GM18517 (cell line): ENCODE measurements at regions not wholly inside any gene's neighbourhood (a gene's known extent, or its start where the extent isn't known, plus 50 kb on each side); places are given as distances from the start of the nearest gene placed in this dataset.

Experiments used
- ATAC-seq: cut with Tn5 transposase; IDR thresholded peaks from one replicate; pipeline ENCODE4 v1.9.1; 2021; ENCODE audit warnings: mild to moderate bottlenecking, moderate library complexity; ENCODE audit not compliant: unreplicated experiment

DNA sequence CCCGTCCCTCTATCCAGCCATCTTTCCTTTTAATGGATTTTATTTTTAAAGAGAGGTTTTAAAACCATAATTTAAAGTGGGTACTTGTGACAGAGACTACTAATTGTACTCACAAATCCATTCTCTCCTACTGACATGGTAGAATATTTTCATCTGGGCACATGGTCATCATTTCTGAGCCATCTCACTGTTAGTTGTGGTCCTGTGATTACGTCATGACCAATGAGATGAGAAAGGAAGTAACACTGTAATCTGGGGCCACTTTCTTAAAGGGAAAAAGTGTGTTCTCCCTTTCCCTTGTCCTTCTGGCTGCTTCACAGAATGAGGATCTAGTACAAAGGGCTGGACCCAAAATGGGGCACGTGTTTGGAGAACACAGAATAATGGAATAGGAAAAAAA lies 538.7 kb downstream of the CMPK2 start:
- no peak for ATAC-seq

- no peak for ATAC-seq
Measured at GRCh38 chr2:6336752-6337471, 528.8 kb downstream of the CMPK2 start.

GRCh38 chr2:6337472-6337820 lies 528.3 kb downstream of the CMPK2 start:
- ATAC-seq = no peak

DNA sequence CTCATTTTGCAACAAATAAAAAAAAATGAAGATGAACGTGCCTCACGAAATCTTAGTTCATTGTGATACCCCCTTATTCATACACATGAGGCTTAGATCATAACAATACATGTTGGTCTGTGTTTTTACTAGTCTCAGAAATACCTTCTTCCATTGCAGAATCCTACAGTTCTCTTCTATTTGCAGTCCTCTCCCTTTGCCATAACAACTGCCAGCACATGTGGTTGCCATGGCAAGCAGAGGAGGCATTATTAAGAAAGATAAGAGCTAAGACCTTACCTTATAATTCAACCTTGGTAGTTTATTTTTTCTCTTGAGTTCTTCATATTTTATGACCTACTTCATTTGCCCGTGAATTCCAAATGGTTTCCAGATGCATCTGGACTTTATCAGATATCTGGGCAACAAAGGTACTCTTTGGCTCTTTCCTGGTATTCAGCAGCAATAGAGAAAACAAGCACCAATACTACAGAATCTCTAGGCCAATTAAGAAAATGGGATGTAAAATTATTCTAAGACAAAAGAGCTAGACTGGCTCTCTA lies 524.0 kb downstream of the CMPK2 start:
- ATAC-seq = no peak

DNA sequence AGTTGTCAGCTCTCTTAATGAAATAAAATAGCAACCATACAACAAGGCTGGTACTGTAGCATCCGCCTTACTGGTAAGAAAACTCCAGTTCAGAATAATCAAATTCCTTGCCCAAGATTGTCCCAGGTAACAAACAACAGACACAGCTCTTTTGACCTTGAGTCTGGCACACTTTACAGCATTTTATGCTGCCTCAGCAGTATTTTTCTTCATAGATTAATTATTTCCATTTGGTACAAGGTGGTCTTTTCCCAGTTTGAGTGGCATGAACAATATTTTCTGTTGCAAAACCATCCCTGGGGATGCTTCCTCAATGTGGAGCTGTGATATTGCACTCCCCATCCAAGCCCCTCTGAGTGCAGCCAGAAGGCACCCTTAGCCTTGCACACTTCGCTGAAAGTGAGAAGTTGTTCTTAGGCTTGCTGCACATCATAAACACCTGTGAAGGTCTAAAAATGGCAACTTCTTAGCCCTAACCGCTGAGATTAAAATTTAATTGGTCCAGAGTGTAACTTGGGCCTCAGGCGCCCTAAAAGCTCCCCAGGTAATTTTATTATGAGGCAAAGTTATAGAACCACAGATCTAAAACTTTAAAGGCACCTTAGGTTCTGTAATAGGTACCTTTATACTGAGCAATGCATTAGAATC lies 523.3 kb downstream of the CMPK2 start:
- ATAC-seq = no peak

- no peak for ATAC-seq
Measured at GRCh38 chr2:6343076-6343475, 522.6 kb downstream of the CMPK2 start.

- peak; percentile 76 for ATAC-seq
Measured at GRCh38 chr2:6352247-6352646, 513.5 kb downstream of the CMPK2 start.

GRCh38 chr2:6352906-6353515 lies 512.7 kb downstream of the CMPK2 start:
- no peak for ATAC-seq

DNA sequence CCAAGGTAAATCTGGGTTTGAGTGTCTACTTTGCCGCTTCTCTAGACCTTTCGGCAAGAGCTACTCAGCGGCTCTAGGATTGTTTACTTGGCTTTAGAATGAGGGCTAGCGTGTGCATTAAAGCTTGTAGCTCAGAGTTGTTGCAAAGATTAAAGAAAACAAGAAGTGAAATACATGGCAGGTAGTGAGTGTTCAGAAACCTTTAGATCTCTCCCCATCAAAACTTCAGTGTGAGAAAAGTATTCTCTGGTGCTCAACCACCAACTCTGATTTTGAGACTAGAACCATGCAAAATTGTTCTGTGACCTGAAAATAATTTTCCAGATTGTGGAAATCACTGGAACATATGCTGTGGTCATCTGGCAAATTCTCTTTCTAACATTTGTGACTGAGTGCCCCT lies 512.0 kb downstream of the CMPK2 start:
- ATAC-seq = no peak

GRCh38 chr2:6354546-6354945 lies 511.2 kb downstream of the CMPK2 start:
- ATAC-seq = no peak

GRCh38 chr2:6355886-6356761 lies 509.6 kb downstream of the CMPK2 start:
- ATAC-seq = no peak

GRCh38 chr2:6358546-6358945 lies 507.2 kb downstream of the CMPK2 start:
- no peak for ATAC-seq

DNA sequence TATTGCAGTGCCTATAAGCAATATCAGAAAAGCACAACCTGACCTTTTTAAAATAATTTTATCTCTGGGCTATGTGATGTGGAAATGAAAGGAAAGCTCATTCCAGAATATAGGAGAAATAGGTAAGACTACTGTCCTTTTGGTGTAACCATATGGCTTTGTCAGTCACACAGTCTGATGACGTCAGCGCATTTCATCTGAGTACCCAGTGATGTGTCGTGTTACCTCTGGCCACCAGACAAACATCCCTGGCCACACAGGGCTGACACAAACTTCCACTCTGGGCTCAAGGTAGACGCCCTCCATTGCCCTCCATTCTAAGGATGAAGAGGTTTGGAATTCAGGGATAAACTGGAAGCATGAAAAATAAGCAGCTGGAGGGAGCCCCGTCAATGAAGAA lies 506.7 kb downstream of the CMPK2 start:
- no peak for ATAC-seq

DNA sequence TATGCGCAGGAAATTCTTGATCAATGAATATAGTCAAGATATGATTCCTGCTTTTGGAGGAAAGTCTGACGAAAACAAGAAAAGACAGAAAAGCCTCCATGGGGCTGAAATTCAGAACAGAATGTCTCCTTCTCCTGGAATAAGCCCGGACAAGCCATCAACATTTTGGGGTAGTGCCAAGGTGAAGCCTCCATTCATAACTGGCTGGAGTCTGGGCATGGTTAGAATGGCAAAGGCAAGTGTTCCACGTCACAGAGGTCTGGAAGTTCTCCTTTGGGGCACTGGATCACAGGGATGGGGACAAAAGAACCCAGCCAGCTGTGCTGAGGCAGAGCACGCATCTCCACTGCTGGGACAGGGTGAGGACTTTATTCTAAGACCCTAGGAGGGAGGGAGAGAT lies 505.7 kb downstream of the CMPK2 start:
- no peak for ATAC-seq

DNA sequence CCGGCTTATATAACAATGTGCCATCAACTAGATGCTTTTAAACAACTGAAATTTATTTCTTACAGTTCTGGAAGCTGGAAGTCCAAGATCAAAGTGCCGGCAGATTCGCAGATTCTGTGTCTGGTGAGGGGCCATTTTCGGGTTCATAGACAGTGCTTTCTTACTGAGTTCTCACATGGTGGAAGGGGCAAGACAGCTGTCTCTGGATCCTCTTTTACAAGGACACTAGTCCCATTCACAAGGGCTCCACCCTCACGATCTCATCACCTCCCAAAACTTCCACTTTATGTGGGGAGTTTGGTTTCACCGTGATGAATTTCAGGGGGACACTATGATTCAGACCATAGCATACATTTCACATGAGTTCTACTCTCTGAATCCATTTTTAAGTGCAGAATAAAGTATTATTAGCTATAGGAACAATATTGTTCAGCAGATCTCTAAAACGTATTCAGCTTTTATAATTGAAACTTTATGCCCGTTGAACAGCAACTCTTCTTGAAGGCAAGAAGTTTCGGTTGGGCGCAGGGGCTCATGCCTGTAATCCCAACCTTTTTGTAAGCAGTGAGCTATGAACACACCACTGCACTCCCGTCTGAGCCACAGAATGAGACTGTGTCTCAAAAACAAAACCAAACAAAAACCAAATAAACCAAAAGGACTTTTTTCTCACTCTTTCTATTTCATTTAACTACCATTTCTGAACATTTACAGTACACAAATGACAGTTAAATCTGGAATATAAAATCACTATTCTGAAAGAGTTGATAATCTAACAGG lies 502.8 kb downstream of the CMPK2 start:
- no peak for ATAC-seq

DNA sequence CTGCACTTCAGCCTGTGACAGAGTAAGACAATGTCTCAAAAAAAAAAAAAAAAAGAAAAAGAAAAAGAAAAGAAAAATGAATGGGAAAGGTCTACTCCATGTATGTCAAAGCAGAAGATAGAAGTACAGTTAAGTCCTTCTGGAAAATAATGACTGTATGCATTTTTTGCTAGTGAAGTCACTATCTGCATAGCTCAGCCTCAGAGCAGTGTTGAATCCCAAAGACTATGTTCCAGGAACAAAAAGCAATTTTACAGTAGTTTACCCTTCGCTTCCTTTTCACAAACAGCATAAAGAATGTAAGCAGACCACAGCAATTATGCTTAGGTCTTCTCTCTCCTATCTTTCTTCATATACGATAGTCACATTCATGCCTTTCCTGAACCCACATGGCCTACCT lies 497.4 kb downstream of the CMPK2 start:
- ATAC-seq = no peak

- no peak for ATAC-seq
Measured at GRCh38 chr2:6369266-6369665, 496.4 kb downstream of the CMPK2 start.

DNA sequence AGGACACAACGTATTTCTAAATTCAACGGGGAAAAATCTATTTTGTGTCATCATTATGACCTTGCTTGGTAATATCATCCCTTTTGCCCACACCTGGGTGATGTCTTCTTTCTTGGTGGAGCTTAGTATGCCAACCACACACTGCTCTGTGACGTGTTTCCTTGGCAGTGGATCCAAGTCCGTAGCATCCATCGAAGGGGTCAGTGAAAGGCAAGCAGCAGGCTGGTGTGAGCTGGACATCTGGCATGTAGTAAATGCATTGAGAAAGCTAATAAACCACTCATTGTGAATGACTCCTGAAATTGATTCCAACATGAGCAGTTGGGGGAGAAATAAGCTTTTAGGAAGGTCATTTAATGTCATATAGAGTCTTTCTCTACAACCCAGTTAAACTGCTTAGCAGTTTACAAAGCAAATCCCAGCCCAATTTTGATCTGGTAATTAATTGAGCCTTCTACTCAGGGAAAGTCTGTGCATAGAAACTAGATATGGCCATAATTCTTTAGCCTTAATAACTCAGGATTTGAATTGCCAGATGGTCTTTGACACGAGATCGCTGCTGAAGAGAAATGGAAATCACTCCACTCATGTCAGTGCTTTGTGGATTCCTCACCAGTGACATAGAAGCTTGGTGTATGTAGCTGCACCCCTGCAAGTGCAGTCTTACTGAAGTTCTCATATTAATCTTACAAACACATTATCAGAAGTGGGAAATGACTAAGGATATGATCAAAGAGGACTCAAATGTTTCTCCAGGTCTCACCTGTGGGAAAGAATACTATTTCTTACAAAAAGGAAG lies 494.8 kb downstream of the CMPK2 start:
- no peak for ATAC-seq

DNA sequence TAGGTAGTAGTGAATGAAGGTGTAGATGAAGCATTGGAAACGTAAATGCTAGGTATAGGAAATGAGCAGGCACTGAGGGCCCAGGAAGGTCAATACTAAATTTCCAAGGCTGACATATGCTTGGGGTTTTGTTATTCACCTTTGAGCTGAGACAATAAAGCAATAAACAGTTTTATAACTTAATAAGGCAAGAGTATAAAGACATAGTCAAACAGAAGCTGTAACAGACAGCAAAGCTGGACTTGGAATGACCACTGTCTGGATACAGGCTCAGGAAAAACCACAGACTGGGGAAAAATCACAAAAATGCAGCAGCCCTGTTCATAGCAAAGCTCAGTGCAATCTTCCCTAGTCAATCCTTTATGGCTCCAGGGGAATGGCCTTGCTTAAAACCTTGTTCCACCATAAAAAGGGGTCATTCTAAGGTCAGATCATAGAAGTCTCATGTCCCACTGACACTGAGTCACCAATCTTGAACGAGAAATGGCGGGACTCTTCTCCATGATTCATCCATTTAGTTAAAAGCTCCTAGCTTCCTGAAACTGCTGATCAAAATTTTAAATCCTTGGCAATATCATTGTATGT lies 493.3 kb downstream of the CMPK2 start:
- ATAC-seq = no peak
